ENCODE measurements at regions not wholly inside any gene's neighbourhood (a gene's known extent, or its start where the extent isn't known, plus 50 kb on each side); places are given as distances from the start of the nearest gene placed in this dataset.

DNA sequence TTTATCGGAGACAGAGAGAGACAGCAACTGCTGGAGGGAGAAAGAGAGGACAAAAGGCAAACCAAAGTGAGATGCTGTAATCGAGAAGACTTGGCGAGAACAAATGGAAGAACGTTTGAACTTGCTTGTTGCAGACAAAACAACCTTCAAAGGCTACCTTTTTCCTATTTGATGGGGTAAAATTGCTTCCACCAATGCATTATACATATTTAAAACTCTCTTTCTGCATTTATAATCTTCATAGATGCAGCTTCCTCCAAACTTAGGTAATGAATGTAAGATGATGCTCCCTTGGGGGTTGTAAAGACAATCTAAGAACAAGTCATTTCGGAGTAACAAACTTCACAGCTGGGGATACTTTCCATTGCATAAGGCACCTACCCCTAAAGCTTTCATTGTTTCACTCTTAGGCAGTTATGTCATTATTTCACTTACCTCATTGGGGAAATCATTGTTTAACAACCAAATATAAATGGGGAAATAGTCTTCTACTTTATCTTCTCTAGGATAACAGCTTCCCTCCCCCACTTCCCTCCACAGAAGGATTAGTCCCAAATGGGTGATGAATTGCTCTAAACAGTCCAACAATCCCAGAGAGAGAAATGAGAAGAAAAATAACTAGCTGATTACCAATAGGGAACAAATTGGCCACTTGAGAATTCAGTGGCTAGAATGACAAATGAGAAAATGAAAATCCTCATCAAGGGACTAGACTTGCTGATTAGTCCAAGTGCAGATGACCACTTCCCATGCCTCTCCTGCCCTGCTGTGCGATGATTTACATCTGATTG, 269.8 kb upstream of the ADAMTS9 start:
- H4K20me1 ChIP-seq (ENCODE audit: insufficient read depth), result no peaks in the 10 kb centered on the region
- ChIA-PET CTCF (no interaction called here), POLR2A (interaction anchor here (1.0 kb wide), 1 partner anchor 34 kb away, joined by 3 read pairs; no protein-coding TSS in a partner anchor)
- no peak overlapping the region for H3K4me2 ChIP-seq
- H3K4me1 ChIP-seq (ENCODE audit: control insufficient read depth in 1 of 2, insufficient read depth in 2 of 2, low read depth in 1 of 2, low read length in 1 of 2), result peaks cover 0 to 8% of the 10 kb centered on the region in 2 experiments; a peak in 2 of 4 replicates
- 82% methylated on average over 6 of the region's 6 CpGs for WGBS (ENCODE audit: low lambda C conversion rate)
- no peaks in the 10 kb centered on the region for H3K9me2 ChIP-seq
- no peak overlapping the region for H2AFZ ChIP-seq (ENCODE audit: low read depth)
- H3K27me3 ChIP-seq (ENCODE audit: insufficient read depth), result no peaks in the 10 kb centered on the region
- H3F3A ChIP-seq (replicated peaks; ENCODE audit: insufficient read depth), result no peaks in the 10 kb centered on the region
- DNase-seq, result no peak
- no peak overlapping the region for H3K27ac ChIP-seq (ENCODE audit: low read depth in 2 of 2, low read length in 1 of 2)
- H3K9ac ChIP-seq, result no peak overlapping the region
- TF ChIP-seq GATA2 (CRISPR knock-in tag; IDR thresholded peaks at IDR 0.05) (no peak), NRF1 (IDR thresholded peaks at IDR 0.05; ENCODE audit: low read depth, low read length) (no peak), CHD2 (IDR thresholded peaks at IDR 0.05; ENCODE audit: low read length, partially characterized antibody) (no peak), EP300 (IDR thresholded peaks at IDR 0.05; ENCODE audit: borderline replicate concordance in 1 of 2, low read depth in 1 of 2, low read length in 1 of 2) (no peak), EZH2phosphoT487 (IDR thresholded peaks at IDR 0.05; ENCODE audit: borderline replicate concordance, low read depth) (no peak), MEF2A (IDR thresholded peaks at IDR 0.05; ENCODE audit: borderline replicate concordance, low read depth) (no peak), RCOR1 (IDR thresholded peaks at IDR 0.05; ENCODE audit: low read length) (no peak), YY1 (IDR thresholded peaks at IDR 0.05; ENCODE audit: low read depth) (no peak), GABPA (IDR thresholded peaks at IDR 0.05; ENCODE audit: low read depth) (no peak), FOXJ3 (CRISPR knock-in tag; IDR thresholded peaks at IDR 0.05) (no peak), ELF1 (IDR thresholded peaks at IDR 0.05) (no peak), RFX5 (IDR thresholded peaks at IDR 0.05; ENCODE audit: low read length) (no peak), RAD21 (IDR thresholded peaks at IDR 0.05; ENCODE audit: low read length) (no peak), TEAD4 (IDR thresholded peaks at IDR 0.05; ENCODE audit: borderline replicate concordance, insufficient read depth) (no peak)
- TF ChIP-seq, protein P1, sequence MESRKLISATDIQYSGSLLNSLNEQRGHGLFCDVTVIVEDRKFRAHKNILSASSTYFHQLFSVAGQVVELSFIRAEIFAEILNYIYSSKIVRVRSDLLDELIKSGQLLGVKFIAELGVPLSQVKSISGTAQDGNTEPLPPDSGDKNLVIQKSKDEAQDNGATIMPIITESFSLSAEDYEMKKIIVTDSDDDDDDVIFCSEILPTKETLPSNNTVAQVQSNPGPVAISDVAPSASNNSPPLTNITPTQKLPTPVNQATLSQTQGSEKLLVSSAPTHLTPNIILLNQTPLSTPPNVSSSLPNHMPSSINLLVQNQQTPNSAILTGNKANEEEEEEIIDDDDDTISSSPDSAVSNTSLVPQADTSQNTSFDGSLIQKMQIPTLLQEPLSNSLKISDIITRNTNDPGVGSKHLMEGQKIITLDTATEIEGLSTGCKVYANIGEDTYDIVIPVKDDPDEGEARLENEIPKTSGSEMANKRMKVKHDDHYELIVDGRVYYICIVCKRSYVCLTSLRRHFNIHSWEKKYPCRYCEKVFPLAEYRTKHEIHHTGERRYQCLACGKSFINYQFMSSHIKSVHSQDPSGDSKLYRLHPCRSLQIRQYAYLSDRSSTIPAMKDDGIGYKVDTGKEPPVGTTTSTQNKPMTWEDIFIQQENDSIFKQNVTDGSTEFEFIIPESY (IDR thresholded peaks at IDR 0.05; ENCODE audit: borderline replicate concordance, low read depth), result no peak
- TF ChIP-seq, protein P2, sequence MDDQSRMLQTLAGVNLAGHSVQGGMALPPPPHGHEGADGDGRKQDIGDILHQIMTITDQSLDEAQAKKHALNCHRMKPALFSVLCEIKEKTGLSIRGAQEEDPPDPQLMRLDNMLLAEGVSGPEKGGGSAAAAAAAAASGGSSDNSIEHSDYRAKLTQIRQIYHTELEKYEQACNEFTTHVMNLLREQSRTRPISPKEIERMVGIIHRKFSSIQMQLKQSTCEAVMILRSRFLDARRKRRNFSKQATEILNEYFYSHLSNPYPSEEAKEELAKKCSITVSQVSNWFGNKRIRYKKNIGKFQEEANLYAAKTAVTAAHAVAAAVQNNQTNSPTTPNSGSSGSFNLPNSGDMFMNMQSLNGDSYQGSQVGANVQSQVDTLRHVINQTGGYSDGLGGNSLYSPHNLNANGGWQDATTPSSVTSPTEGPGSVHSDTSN (IDR thresholded peaks at IDR 0.05), result no peak
- TF ChIP-seq, protein P3, sequence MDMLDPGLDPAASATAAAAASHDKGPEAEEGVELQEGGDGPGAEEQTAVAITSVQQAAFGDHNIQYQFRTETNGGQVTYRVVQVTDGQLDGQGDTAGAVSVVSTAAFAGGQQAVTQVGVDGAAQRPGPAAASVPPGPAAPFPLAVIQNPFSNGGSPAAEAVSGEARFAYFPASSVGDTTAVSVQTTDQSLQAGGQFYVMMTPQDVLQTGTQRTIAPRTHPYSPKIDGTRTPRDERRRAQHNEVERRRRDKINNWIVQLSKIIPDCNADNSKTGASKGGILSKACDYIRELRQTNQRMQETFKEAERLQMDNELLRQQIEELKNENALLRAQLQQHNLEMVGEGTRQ (IDR thresholded peaks at IDR 0.05; ENCODE audit: borderline replicate concordance, low read depth, low read length), result no peak
- TF ChIP-seq, protein P4, sequence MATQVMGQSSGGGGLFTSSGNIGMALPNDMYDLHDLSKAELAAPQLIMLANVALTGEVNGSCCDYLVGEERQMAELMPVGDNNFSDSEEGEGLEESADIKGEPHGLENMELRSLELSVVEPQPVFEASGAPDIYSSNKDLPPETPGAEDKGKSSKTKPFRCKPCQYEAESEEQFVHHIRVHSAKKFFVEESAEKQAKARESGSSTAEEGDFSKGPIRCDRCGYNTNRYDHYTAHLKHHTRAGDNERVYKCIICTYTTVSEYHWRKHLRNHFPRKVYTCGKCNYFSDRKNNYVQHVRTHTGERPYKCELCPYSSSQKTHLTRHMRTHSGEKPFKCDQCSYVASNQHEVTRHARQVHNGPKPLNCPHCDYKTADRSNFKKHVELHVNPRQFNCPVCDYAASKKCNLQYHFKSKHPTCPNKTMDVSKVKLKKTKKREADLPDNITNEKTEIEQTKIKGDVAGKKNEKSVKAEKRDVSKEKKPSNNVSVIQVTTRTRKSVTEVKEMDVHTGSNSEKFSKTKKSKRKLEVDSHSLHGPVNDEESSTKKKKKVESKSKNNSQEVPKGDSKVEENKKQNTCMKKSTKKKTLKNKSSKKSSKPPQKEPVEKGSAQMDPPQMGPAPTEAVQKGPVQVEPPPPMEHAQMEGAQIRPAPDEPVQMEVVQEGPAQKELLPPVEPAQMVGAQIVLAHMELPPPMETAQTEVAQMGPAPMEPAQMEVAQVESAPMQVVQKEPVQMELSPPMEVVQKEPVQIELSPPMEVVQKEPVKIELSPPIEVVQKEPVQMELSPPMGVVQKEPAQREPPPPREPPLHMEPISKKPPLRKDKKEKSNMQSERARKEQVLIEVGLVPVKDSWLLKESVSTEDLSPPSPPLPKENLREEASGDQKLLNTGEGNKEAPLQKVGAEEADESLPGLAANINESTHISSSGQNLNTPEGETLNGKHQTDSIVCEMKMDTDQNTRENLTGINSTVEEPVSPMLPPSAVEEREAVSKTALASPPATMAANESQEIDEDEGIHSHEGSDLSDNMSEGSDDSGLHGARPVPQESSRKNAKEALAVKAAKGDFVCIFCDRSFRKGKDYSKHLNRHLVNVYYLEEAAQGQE (IDR thresholded peaks at IDR 0.05; ENCODE audit: low read depth, low read length), result no peak
- TF ChIP-seq, protein P5, sequence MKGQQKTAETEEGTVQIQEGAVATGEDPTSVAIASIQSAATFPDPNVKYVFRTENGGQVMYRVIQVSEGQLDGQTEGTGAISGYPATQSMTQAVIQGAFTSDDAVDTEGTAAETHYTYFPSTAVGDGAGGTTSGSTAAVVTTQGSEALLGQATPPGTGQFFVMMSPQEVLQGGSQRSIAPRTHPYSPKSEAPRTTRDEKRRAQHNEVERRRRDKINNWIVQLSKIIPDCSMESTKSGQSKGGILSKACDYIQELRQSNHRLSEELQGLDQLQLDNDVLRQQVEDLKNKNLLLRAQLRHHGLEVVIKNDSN (IDR thresholded peaks at IDR 0.05; ENCODE audit: borderline replicate concordance, low read depth), result no peak
- no peak overlapping the region for H3K4me3 ChIP-seq (ENCODE audit: low read depth in 2 of 2, low read length in 1 of 2)
- H3K79me2 ChIP-seq (ENCODE audit: insufficient read depth), result no peaks in the 10 kb centered on the region
- H3K9me3 ChIP-seq, result no peaks in the 10 kb centered on the region
- H3K36me3 ChIP-seq (replicated peaks in 1 of 2; ENCODE audit: control insufficient read depth in 1 of 2, insufficient read depth in 2 of 2, low read length in 1 of 2), result no peaks in the 10 kb centered on the region
